ENCODE measurements at regions not wholly inside any gene's neighbourhood (a gene's known extent, or its start where the extent isn't known, plus 50 kb on each side); places are given as distances from the start of the nearest gene placed in this dataset.
"Not testable (repeated sequence)": the region's sequence is repeated elsewhere in the genome, so short reads cannot be mapped to it uniquely, and the experiment has no call there.

DNA sequence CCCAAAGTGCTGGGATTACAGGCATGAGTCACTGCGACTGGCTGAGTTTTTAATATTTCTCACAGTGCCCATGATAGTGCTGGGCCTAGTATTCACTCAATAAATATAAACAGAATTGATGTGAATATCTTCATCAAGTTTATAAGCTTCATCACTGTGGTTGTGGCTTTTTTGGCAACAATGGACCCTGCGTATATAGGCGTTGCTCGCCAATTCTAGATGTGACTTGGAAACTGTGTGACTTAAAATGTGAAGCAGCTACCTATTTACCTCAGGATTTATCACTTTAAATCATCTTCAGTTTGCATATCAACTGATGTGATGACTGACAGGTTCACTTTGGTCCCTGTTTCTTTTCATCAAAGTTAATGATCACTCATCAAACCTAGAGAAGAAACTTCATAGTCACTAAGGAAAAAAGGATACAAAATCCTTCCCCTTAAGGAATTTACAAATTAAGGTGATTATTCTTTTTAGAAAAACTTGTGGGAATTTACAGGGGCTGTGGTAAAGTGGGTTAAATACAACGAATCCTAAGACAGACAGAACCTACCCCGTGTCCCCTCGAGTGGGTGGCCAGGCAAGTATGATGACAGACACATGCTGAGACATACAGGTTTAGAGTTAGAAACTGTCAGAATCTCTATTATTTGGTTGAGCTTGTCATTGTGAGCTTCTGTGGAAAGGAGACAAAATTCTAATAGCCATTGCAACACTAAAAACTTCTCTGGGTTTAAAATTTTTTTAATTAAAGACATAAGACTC, 101.3 kb downstream of the AKAP11 start:
- DNase-seq (ENCODE audit: low spot score): no peak

GRCh38 chr13:42375663-42376062, 103.7 kb downstream of the AKAP11 start:
- no peak for DNase-seq (ENCODE audit: low spot score)

DNA sequence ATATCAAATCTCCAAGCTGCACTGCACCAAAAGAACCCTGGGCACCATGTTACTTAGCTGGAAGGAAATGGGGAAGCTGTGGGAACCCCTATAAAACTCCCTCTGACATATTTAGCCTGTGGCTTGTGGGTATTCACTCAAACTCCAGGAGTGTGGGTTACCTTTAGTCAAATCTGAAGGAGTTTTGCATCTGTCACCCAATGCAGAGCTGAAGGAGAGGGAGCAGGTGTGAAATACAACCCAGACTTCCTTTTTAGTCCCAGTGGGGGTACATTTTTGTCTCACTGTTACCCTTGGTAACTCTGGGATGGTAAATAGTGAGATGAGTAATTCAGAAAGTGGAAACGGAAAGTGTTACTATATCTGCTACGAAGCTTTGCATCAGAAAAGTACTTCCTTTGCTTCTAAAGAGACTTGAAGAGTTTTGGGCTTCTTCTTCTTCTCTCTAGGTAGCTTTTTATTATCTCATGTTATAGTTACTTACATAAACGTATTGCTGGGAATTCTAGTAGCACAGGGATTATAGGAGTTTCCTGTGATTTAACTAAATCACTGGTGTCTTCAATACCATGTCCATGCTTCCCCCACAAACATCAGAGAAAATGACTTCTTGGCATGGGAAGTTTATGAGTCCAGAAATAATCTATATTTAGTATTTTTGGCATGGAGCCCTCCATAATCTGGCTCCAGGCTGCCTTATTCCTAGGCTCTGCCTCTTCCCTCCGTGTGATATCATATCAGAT, 105.9 kb downstream of the AKAP11 start:
- peak; percentile 65 for DNase-seq (ENCODE audit: low spot score)

GRCh38 chr13:42378383-42378780, 106.4 kb downstream of the AKAP11 start:
- no peak for DNase-seq (ENCODE audit: low spot score)

- no peak for DNase-seq (ENCODE audit: low spot score)
These were observed 107.3 kb downstream of the AKAP11 start for GRCh38 chr13:42379241-42379640.

GRCh38 chr13:42380420-42381164, 108.6 kb downstream of the AKAP11 start:
- no peak for DNase-seq (ENCODE audit: low spot score)

DNA sequence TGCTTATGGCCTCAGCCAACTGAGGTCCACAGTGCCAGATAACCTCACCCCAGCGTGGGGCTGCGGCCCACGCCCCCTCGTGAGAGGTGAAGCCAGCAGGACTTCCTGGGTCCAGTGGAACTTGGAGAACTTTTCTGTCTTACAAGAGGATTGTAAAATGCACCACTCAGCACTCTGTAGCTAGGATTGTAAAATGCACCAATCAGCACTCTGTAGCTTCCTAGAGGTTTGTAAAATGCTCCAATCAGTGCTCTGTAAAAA, 109.1 kb downstream of the AKAP11 start:
- no peak for DNase-seq (ENCODE audit: low spot score)

DNA sequence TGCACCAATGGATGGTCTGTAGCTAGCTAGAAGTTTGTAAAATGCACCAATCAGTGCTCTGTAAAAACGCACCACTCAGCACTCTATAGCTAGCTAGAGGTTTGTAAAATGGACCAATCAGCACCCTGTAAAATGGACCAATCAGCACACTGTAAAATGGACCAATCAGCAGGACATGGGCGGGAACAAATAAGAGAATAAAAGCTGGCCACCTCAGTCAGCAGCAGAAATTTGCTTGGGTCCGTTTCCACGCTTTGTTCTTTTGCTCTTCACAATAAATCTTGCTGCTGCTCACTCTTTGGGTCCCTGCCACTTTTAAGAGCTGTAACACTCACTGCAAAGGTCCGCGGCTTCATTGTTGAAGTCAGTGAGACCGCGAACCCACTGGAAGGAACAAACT, 109.5 kb downstream of the AKAP11 start:
- DNase-seq (ENCODE audit: low spot score): not testable (repeated sequence)

DNA sequence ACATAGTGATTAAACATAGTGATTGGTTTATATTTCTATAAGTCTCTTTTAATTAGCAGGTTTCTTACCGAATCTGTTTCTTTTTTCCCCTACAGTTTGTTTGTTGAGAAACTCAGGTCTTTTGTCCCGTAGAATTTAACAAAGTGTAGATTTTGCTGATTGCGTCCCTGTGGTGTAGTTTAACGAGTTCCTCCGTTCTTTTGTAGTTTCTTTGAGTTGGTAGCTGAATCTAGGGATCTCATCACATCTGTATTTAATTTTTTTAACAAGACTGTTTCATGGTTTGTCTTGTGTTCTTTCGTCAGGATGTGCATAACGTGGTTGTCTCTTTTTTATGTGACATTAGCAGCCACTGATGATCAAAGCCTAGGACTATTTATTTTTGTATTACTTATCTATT, 111.1 kb downstream of the AKAP11 start:
- no peak for DNase-seq (ENCODE audit: low spot score)

- no peak for DNase-seq (ENCODE audit: low spot score)
These were observed 112.3 kb downstream of the AKAP11 start for GRCh38 chr13:42384265-42384664.

DNA sequence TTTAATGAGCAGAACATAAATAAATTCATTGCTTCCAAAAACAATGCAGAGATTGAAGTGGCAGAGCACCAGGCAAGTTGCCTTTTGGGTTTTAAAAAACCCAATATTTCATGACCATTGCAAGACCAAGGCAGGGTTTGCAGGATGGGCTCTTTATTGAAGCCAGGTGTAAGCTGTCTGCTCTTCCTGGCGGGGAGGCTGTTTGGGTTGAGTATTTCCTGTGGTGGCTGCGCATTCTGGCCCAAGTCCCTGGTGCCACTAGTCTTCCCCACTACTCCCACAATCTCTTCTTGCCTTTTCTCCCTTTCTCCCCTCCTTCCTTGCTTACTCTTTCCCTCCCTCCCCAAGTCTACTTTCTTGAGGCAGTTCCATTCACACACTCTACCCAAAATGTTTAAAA, 116.4 kb downstream of the AKAP11 start:
- DNase-seq (ENCODE audit: low spot score): no peak

- DNase-seq (ENCODE audit: low spot score): no peak
These were observed 117.1 kb downstream of the AKAP11 start for GRCh38 chr13:42389041-42389440.

GRCh38 chr13:42392180-42392579, 120.2 kb downstream of the AKAP11 start:
- DNase-seq (ENCODE audit: low spot score): no peak

- peak; percentile 67 for DNase-seq (ENCODE audit: low spot score)
These were observed 121.0 kb downstream of the AKAP11 start for GRCh38 chr13:42392716-42393572.

GRCh38 chr13:42393573-42394360, 121.8 kb downstream of the AKAP11 start:
- no peak for DNase-seq (ENCODE audit: low spot score)

- DNase-seq (ENCODE audit: low spot score): no peak
These were observed 122.4 kb downstream of the AKAP11 start for GRCh38 chr13:42394361-42394708.

DNA sequence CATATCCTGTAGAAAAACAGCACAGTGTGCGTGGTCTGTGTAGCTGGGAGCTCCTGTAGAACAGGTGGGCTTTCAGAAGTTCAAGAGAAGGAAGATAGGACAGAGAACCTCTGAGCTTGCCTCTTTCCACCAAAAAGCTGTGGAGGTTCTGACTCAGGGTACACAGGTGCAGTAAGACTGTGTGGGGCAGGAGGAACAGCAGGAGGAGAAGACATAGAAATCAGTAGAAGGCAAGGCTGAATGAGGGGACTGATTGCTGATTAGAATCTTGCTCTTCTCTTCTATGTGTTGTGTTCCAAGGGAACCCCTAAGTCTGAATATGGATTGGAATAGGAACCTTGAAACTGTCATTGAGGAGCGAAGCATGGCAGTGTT, 122.7 kb downstream of the AKAP11 start:
- no peak for DNase-seq (ENCODE audit: low spot score)

DNA sequence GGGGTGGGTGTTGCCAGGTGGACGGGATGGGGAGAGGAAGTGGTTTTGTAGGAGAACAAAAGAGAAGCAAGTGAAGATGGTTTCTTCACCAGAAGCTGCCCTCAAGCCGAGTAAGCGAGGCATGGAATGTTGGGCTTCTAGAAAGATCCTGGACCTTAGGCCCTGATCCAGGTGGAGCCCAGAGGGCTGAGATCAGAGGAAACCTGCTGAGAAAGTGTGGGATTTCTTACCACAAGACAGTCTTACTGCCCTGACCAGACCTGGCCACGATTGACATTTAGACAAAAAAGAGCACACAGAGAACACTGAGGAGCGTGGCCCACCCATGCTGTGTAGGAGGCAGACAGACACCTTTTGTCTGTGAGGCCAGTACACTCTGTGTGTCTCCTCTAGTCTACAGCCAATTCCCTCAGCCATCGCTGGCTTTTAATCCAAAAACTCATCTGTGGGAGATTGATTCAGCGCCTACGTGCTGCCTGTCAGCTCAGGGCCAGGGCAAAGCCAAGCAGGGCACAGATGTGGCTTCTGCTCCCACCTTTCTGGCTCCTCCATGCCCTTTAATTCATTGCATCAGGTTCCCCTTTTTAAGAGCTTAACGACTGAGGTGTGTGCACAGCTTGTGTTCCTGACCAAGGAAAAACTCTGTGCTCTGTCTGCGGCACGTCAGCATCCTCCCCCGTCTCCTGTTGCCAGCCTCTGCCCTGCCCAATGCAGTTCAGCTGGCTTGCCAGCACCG, 123.3 kb downstream of the AKAP11 start:
- DNase-seq (ENCODE audit: low spot score): no peak

GRCh38 chr13:42396501-42396900, 124.5 kb downstream of the AKAP11 start:
- peak; percentile 56 for DNase-seq (ENCODE audit: low spot score)

DNA sequence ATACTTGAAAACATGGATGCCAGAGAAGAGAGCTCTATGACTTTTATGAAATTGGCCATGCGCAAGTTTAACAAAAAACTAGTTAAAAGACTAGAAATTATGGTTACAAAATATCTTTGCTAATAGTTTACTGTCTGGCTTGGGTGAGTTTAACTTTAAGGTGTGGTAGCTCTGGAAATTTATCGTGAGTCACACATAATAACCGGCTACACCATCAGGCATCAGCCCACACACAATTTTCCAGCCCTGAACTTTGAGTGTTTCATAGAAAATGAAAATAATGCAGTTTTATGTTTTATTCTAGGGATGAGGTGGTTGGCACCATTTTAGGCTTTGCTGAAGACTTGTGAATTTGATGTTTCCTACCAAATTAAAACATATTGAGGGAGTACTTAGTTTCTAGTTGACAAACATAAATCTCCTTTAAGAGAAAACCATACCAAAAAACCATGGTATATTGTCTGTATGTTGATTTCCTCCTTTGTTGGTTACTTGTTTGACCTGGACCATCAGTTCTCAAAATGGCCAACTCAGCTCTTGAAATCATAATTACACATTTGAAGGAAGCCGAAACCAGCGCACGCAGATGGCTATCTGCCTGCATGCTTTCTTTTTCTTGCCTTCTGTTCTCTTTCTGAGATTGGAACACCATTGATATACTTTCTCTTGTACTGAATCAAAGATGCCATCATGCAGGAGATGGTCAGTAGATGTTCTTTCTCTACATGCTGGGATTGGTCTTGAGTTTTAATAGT, 125.1 kb downstream of the AKAP11 start:
- DNase-seq (ENCODE audit: low spot score): no peak

Measured in CD4-positive, alpha-beta T cell treated with Interleukin-15 for 4 hours (primary cell).